ENCODE measurements at regions not wholly inside any gene's neighbourhood (a gene's known extent, or its start where the extent isn't known, plus 50 kb on each side); places are given as distances from the start of the nearest gene placed in this dataset.

GRCh38 chr5:169354263-169354662 is 53.3 kb upstream of the SLIT3 start:
- no peak for DNase-seq (ENCODE audit: low spot score)

GRCh38 chr5:169352901-169353300 is 52.0 kb upstream of the SLIT3 start:
- DNase-seq (ENCODE audit: low spot score) = no peak

- DNase-seq (ENCODE audit: low spot score) = no peak
Measured at GRCh38 chr5:169351721-169352120, 50.8 kb upstream of the SLIT3 start.

- no peak for DNase-seq (ENCODE audit: low spot score)
Measured at GRCh38 chr5:169350759-169351240, 49.9 kb upstream of the SLIT3 start.
